HTR-8/SVneo (cell line): ENCODE measurements at regions not wholly inside any gene's neighbourhood (a gene's known extent, or its start where the extent isn't known, plus 50 kb on each side); places are given as distances from the start of the nearest gene placed in this dataset.
A peak's percentile ranks its signal among the peaks of the same experiment; 100 is the strongest.

Experiments used
- DNase-seq: peaks from one replicate; pipeline ENCODE4 v3.0.0; 2011; ENCODE audit warnings: low spot score, mixed read lengths; ENCODE audit not compliant: insufficient read length
- FAIRE-seq: peaks from 2 replicates; lab custom pipeline; 2011; peaks lifted over from hg19 to GRCh38; lab: Jason Lieb, UNC

GRCh38 chr2:48129293-48129950 is 185.1 kb upstream of the FOXN2 start:
- no peak for DNase-seq
- FAIRE-seq, result no peak

DNA sequence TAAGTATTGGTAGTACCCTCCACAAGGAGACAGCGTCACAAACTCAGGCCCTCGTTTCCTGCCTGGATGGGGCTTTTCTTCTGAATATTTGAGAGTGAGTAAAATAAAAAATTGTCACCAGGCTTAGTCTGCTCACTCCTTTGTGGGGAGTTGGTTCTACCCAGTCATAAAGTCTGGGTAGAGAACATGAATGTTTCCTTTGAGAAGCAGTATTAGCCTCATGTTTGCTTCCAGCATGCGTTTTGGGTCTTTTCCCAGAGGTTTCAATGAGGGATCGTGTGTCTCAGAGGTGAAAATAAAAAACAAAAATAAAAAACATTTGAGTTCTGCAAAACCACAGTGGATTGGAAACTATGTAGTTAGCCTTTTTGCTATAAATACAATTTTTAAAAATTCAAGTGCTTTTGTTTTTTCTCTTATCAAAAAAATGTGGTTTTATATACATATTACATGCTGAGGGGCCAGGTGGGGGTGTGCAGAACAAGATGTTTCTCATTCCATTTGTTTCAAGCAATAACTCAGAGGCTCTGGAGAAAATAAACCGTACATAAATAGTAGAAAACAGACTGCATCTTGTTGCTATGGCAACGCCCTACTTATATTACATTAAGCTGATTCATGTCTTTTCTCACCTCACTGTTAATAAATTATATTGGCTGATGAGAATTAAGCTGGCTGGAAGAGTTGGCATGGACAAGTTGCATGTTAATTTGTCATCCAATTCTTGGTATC is 182.8 kb upstream of the FOXN2 start:
- DNase-seq (no peak), FAIRE-seq (no peak)

GRCh38 chr2:48132271-48132625 is 182.2 kb upstream of the FOXN2 start:
- FAIRE-seq (no peak), DNase-seq (no peak)

DNA sequence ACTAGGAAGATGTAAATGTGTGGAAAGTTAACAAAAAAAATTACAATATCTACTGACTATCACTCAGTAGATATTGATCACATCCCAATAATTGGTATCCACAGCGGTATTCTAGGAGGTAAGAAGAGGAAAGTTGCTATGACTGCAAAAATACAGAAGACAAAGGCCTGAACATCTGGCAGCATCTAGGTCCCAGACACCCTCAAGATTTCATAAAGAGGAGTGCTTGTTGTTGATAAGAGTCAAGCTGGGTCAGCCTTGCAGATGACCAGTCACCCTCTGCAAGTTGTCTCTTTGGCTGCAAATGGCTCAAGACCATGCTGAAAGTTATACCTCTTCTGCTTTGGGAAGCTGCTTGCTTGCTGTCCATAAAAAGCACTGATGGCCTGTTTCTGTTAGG is 179.8 kb upstream of the FOXN2 start:
- FAIRE-seq (peak; percentile 9), DNase-seq (no peak)

GRCh38 chr2:48135797-48136196 is 178.7 kb upstream of the FOXN2 start:
- FAIRE-seq (no peak), DNase-seq (no peak)

DNA sequence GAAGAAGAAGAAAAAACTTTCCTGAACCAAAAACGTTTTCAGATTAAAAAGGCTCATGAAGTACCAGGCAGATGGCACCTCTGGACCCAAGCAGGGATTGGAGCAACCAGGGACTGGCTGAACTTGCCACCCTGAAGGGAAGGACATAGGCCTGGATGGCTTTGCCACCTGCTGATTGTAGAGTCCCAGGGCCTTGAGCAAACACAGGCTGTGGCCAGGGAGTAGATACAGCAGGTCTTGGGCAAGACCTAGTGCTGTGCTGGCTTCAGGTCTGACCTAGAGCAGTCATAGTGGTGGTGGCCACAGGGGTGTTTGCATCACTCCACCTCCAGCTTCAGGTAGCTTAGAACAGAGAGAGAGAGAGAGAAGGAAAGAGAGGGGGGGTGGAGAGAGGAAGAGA is 176.7 kb upstream of the FOXN2 start:
- DNase-seq (no peak), FAIRE-seq (peak; percentile 74)

DNA sequence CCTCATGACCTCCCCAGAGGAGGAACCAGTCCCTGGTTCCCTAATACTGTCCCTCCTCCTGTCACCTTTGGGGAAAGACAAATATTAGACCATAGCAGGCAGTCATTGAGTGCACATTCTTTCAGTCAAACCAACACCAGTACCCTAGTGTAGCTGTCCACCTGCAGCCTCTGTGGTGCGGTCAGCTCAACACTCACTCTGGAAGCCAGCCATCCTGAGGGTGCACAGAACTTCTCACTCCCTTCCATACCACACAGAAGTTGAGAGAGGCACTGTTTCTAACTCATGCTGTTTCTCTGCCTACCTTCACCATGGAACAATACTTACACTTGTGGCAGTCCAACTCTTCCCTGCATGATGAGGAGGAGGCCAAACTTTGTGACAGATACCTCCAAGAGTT is 175.6 kb upstream of the FOXN2 start:
- FAIRE-seq (peak; percentile 26), DNase-seq (no peak)

GRCh38 chr2:48140586-48140985 is 173.9 kb upstream of the FOXN2 start:
- FAIRE-seq (no peak), DNase-seq (no peak)

DNA sequence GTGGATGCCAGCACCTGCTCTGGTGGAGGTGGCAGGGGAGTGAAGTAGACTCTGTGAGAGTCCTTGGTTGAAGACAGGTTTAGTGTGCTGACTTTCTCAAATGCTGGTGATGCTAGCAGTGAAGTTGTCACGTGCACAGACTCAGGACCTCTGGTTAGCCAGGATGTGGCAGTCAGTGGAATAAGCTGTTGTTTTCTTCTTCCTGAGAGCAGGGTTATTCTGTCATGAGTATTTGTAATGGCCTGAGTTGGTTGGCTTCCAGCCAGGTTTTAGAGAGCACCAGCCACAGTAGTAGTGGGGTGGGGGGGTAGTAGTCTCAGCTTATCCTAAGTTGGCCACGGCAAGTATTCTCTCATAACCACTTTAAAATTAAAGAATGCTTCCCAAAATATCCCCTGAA is 169.7 kb upstream of the FOXN2 start:
- FAIRE-seq (no peak), DNase-seq (no peak)

DNA sequence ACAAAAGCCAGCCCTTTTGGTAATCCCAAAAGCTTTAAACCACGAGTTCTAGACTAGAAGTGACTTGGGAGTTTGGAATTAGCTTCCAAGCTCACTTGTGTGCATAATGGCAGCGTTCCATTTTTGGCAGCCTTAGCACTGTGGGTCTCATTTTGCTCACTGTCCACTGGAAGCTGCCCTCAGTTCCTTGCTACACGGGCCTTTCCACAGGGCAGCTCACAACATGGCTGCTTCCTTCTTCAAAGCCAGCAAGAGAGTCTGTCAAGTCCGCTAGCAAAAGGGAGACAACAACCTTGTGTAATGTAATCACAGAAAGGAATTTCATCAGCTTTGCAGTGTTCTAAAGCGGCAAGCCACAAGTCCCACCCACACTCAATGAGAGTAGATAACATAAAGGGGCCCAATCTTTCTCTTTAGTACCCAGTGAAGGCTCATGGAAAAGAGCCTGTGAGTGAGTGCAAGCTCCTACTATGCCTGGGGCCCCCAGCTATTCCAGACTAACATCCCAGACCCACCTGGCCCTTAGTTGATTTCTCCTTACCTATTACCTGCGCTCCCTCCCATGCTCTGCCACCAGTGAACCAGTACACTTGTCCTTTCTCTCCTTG is 168.5 kb upstream of the FOXN2 start:
- peak; percentile 9 for FAIRE-seq
- DNase-seq, result no peak

GRCh38 chr2:48146552-48146951 is 167.9 kb upstream of the FOXN2 start:
- FAIRE-seq, result no peak

DNA sequence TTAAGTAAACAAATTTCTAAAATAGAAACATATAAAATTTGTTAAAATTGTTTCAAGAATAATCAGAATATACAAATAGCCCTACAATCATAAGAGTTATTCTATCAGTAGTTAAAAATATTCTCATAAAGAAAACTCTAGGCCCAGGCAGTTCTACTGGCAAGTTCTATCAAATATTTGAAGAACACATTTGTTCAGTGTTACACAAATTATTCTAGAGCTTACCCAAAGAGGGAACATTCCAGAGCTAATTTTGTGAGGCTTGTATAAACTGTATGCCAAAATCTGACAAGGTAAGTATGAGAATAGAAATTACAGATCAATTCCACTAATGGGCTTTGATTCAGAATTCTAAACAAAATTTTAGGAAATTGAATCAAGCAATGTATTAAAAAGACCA is 166.8 kb upstream of the FOXN2 start:
- FAIRE-seq, result no peak
- DNase-seq, result no peak

More at GRCh38 chr2:48146552-48146951, 167.9 kb upstream of the FOXN2 start:
- no peak for DNase-seq

- no peak for DNase-seq
- FAIRE-seq, result no peak
Observed at GRCh38 chr2:48148841-48149430, 165.5 kb upstream of the FOXN2 start.

DNA sequence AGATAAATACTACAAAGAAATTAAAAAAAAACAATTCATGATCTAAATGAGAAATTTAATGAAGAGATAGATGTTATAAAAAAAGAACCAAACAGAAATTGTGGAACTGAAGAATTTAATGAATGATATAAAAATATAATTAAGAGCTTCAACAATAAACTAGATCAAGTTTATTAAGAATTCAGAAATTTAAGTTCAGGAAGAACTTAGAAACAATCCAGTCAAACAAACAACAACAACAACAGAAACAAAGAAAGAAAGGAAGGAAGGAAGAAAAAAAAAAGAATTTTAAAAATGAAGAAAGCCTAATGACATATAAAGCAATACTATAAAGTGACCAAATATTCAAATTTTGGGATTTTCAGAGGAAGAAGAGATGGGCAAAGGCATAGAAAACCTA is 157.3 kb upstream of the FOXN2 start:
- FAIRE-seq (no peak), DNase-seq (no peak)

DNA sequence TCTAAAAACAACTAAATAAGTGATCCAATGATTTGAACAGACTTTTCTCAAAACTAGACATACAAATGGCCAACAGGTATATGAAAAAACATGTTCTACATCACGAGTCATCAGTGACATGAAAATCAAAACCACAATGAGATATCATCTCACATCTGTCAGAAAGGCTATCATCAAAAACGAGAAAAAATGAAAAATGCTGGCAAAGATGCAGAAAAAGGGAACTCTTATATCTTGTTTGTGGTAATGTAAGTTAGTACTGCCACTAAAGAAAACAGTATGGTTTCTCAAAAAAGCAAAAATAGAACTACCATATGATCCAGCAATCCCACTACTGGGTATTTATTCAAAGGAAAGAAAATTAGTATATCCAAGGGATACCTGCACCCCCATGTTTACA is 152.9 kb upstream of the FOXN2 start:
- DNase-seq (no peak), FAIRE-seq (no peak)

- FAIRE-seq (no peak), DNase-seq (no peak)
Observed at GRCh38 chr2:48162742-48163141, 151.7 kb upstream of the FOXN2 start.

- DNase-seq (no peak), FAIRE-seq (peak; percentile 72)
Observed at GRCh38 chr2:48165070-48165753, 149.3 kb upstream of the FOXN2 start.

- DNase-seq, result no peak
- no peak for FAIRE-seq
Observed at GRCh38 chr2:48169141-48169592, 145.3 kb upstream of the FOXN2 start.

GRCh38 chr2:48170281-48170680 is 144.2 kb upstream of the FOXN2 start:
- DNase-seq (no peak), FAIRE-seq (no peak)

- FAIRE-seq (no peak), DNase-seq (no peak)
Observed at GRCh38 chr2:48173141-48173540, 141.3 kb upstream of the FOXN2 start.

DNA sequence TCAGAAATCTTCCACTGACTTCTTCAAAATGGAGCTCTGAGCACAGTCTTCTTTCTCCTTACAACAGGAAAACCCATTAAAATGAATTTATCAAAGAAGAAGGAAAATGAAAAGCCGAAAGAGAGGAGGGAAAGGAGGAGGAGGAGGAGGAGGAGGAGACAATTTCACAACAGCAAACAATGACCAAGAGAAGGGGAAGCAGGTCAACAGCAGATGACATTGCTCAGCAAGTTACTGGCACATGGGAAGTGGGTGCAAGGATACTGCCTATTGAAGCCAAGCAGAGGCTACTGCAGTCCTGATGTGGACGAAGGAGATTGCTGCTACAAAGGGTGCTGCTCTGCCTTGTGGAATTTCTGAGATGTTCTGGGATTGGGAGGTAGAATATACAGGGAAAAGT is 140.0 kb upstream of the FOXN2 start:
- DNase-seq, result no peak
- FAIRE-seq, result no peak
